Left ventricle myocardium inferior (tissue), 1 donor: ENCODE measurements at regions not wholly inside any gene's neighbourhood (a gene's known extent, or its start where the extent isn't known, plus 50 kb on each side); places are given as distances from the start of the nearest gene placed in this dataset.

Source experiments
- DNase-seq: peaks from one replicate; pipeline ENCODE4 v3.0.0-alpha.2; 2020
- H3K27ac ChIP-seq: fragments of 200-600 bp; replicated peaks from 2 replicates; pipeline ENCODE4 v1.8.0; 2021
- H3K27me3 ChIP-seq: fragments of 200-600 bp; 2 replicates; pipeline ENCODE4 v1.8.0; 2021; ENCODE audit warnings: low read depth
- H3K36me3 ChIP-seq: fragments of 200-600 bp; 2 replicates; pipeline ENCODE4 v1.8.0; 2021
- H3K4me1 ChIP-seq: fragments of 200-600 bp; 2 replicates; pipeline ENCODE4 v1.8.0; 2021
- H3K4me3 ChIP-seq: fragments of 200-600 bp; 2 replicates; pipeline ENCODE4 v1.8.0; 2021; ENCODE audit warnings: mild to moderate bottlenecking, moderate library complexity
- H3K9me3 ChIP-seq: fragments of 200-600 bp; replicated peaks from 2 replicates; pipeline ENCODE4 v1.8.0; 2021
- intact Hi-C: fragments of 100-400 bp; cut with micrococcal nuclease; formaldehyde crosslinking; loops from one replicate; pipeline ENCODE4 v1.11.0; 2022
- TF ChIP-seq, protein P1 (sequence below): fragments of 200-600 bp; IDR thresholded peaks from 2 replicates; pipeline ENCODE4 v1.8.0; 2021; ENCODE audit warnings: antibody characterized with exemption, mild to moderate bottlenecking, borderline replicate concordance
- donor health status: DM: no; HTN: yes; CAD: no; lungs with severe emphysema.

DNA sequence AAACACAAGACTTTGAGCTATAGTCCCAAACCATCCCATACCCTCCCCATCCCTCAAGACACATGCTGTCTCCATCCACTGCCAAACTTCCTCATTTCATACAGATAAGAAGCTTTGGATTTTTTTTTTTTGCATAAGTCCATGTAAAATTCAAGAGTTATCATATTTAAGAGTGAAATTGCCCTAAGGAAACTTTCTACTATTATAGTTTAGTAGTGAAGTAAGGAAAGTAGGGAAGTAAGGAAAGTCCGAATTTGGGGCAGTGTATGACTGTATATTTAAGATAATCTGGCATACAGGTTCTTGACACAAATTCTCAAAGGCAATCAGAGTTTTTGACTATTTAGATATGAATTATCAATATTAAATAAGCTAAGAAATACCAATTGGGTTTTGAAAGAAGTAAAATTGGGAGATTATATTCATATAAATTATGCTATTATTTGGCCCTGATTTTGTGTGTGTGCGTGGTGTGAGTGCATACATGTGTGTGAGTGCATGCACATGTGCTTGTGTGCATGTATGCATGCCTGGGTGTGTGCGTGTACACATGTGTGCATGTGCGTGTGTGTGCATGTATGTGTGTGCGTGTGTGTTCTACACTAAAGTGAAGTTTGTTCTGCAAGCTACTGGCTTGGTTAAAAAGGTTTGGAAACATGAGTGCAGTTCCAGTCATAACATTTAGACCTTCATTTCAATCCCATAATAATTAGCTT lies 83.6 kb upstream of the MBNL1 start:
- H3K27ac ChIP-seq = no peak overlapping the region
- no peaks in the 10 kb centered on the region for H3K36me3 ChIP-seq
- DNase-seq = no peak
- no peaks in the 10 kb centered on the region for H3K27me3 ChIP-seq
- no peaks in the 10 kb centered on the region for H3K9me3 ChIP-seq
- intact Hi-C loops = loop anchor here (10.0 kb wide), 1 partner anchor 390 kb away; no protein-coding TSS in a partner anchor
- H3K4me1 ChIP-seq = peaks cover 2% of the 10 kb centered on the region
- H3K4me3 ChIP-seq = no peak overlapping the region
- TF ChIP-seq, protein P1, sequence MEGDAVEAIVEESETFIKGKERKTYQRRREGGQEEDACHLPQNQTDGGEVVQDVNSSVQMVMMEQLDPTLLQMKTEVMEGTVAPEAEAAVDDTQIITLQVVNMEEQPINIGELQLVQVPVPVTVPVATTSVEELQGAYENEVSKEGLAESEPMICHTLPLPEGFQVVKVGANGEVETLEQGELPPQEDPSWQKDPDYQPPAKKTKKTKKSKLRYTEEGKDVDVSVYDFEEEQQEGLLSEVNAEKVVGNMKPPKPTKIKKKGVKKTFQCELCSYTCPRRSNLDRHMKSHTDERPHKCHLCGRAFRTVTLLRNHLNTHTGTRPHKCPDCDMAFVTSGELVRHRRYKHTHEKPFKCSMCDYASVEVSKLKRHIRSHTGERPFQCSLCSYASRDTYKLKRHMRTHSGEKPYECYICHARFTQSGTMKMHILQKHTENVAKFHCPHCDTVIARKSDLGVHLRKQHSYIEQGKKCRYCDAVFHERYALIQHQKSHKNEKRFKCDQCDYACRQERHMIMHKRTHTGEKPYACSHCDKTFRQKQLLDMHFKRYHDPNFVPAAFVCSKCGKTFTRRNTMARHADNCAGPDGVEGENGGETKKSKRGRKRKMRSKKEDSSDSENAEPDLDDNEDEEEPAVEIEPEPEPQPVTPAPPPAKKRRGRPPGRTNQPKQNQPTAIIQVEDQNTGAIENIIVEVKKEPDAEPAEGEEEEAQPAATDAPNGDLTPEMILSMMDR = no peak

DNA sequence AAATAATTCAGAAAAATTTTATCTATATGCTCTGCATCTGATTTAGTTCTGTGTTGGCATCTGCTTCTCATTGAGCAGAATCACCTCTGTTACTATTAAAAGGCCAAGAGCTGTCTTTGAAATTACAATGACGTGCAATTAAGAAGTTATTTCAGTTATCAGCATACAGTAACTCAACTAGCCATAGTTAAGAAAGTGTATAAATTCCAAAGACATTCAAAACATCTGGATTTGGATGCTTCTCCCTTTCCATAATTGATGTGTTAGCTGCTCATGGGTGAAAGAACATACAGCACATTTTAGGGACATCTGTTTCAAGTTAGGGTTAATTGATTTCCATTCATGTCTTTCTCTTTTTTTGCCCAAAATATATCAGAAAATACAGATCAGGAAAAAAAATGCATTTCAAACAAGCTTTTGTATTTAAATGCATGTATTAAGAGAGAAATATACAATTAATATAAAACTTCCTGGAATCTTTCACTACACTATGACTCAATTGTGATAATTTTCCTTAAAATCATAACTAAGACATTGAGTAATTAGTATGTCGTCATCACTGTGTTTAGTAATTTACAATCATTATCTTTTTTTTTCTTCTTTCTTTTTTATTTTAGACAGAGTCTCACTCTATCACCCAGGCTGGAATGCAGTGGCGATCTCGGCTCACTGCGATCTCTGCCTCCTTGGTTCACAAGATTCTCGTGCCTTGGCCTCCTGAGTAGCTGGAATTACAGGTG lies 82.7 kb upstream of the MBNL1 start:
- H3K36me3 ChIP-seq = no peaks in the 10 kb centered on the region
- H3K4me1 ChIP-seq = peaks cover 2% of the 10 kb centered on the region

DNA sequence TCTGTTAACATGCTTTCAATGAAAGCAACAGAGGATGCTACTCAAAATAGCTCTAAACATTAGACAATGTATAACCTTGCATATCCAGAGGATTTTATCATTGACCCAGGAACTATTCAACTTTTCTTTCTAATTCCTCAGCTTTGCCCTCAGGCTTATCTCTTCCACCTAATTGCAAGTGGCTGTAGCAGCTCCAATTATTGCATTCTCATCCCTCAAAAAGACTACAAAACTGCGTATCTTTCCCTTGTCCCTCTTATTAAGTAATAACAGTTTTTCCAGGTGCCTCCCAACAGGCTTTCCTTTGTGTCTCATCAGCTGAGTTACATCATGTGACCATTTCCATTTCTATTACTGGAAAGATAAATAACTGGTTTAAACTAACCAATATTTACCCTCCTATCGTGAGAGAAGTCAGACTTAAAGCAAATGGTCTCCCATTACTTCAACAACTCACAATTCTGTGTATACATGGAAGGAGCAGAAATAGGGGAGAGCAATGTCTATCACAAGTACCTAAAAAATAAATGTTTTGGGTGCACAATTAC lies 78.0 kb upstream of the MBNL1 start:
- intact Hi-C loops = no loop called here
- Histone ChIP-seq H3K4me1 (no peaks in the 10 kb centered on the region), H3K27ac (no peak overlapping the region), H3K9me3 (no peaks in the 10 kb centered on the region), H3K36me3 (no peaks in the 10 kb centered on the region), H3K27me3 (no peaks in the 10 kb centered on the region), H3K4me3 (no peak overlapping the region)
- TF ChIP-seq, protein P1 = no peak
- no peak for DNase-seq

More for the DNA sequence above, 82.7 kb upstream of the MBNL1 start:
- TF ChIP-seq, protein P1 = no peak
- Histone ChIP-seq H3K4me3 (no peak overlapping the region), H3K27ac (no peak overlapping the region), H3K27me3 (no peaks in the 10 kb centered on the region), H3K9me3 (no peaks in the 10 kb centered on the region)
- no peak for DNase-seq
- intact Hi-C loops = loop anchor here (10.0 kb wide), 1 partner anchor 389 kb away; no protein-coding TSS in a partner anchor

DNA sequence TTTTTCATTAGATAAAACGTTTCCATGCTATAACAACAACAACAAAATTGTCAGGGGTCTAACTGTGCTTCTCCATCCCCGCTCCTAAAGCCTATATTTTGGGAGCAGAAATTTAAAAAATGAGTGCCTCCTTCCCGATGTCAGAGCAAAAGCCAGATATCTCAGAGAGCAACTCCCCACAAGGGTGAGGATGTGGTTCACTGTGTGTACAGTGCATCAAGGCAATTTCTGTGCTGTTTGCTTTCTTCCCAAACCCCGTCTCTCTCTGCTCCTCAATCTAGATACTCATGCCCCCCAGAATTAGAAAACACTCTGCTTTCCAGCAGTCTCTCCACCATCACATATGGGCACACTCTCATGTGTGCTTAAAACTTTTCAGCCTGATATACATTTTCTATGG lies 76.7 kb upstream of the MBNL1 start:
- intact Hi-C loops = no loop called here
- no peak overlapping the region for H3K27ac ChIP-seq
- no peak for DNase-seq

More for the DNA sequence above, 76.7 kb upstream of the MBNL1 start:
- no peak overlapping the region for H3K4me3 ChIP-seq
- no peaks in the 10 kb centered on the region for H3K27me3 ChIP-seq
- H3K9me3 ChIP-seq = no peaks in the 10 kb centered on the region
- peaks cover under 1% of the 10 kb centered on the region for H3K4me1 ChIP-seq
- no peaks in the 10 kb centered on the region for H3K36me3 ChIP-seq
- TF ChIP-seq, protein P1 = no peak
